ENCODE measurements at regions not wholly inside any gene's neighbourhood (a gene's known extent, or its start where the extent isn't known, plus 50 kb on each side); places are given as distances from the start of the nearest gene placed in this dataset.
A peak's percentile ranks its signal among the peaks of the same experiment; 100 is the strongest.

DNA sequence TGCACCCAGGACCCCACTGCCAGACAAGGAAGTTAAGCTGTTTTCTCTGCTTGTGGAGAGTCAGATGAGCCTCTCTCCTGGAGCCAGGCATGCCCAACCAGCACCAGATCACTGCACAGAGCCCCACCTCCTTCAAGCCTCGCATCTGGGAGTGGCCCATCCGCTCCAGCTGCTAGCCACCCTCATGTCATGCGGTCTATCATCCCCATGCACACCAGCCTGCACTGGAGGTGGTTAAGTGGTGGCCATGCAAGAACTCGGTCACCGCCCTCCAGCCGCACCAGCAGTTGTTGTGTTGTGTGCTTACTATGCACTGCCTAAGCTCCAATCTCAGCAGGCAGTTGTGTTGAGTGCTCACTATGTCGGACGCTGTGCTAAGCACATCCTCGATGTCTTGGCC is 177.9 kb upstream of the SLC14A2 start:
- ATAC-seq: no peak
- intact Hi-C loops (cut with DNase I): no loop called here

DNA sequence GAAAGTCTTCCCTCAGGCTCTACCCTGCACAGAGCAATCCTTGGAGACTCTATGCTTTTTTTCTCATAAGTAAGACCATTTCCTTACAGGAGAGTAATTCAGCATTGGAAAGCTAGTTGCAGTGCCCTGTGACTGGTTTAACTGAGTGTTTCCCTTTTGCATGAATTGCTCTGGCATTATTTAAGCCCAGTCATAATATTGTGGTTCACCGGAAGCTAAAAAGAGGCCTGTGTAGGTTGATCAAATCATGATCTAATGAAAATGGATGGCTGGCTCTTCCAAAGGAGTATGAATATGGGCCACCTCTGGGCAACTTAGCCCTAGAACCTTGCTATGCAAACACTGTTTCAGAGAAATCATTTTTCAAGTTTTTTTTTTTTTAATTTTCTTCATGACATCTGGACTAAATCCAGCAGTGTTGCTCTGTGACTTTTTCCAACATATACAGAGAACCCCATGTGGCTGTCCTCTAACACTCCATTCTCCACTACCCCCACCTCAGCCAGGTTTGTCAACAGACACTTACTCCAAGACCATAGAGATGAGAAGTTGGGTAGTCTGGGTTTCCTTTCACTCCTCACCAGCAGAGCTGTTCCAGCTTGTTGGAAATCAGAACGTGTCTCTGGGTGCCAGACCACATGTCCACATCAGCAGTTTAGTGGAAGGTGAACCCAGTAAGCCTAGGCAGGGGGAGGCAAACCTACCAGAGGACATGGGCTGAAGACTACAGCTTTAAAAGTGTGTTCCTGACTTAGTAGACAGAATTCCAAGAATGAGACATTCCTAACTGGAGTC is 175.2 kb upstream of the SLC14A2 start:
- DNase-seq (no peak), ATAC-seq (no peak)
- intact Hi-C loops (cut with DNase I): no loop called here

More for the DNA sequence above, 177.9 kb upstream of the SLC14A2 start:
- no peak for DNase-seq

DNA sequence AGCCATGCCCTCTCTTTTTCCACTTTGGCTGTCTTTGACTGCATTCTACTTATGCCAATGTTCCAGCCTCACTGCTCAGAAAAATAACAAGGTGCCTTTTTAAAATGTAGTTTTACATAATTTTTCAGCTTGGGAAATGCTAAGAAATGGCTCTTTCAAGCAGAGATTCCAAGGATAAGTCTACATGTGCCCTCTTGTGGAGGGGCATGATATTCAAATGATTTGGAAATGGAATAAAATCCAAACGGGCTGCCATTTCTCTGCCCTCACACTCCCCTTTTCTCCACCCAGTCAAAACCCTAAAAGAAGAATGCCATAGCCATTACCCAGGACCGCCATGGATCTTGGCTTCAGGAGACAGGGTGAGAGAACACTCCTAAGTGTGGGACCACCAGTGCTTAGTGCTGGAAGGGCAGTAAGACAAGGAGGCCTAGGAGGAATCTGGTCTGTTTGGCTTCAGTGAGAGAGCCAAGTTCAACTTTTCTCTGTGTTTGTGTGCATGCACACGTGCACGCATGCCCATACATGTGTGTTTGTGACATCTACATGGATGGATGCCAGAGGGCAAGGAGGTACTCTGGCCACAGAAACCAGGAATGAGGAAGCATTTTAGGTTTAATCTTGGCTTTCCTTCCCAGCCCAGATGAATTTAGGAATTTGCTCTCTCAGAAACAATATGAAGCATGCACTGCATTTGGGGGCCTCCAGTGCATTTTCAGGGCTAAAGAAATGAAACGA is 174.0 kb upstream of the SLC14A2 start:
- no peak for DNase-seq
- intact Hi-C loops (cut with DNase I): no loop called here
- ATAC-seq: no peak

DNA sequence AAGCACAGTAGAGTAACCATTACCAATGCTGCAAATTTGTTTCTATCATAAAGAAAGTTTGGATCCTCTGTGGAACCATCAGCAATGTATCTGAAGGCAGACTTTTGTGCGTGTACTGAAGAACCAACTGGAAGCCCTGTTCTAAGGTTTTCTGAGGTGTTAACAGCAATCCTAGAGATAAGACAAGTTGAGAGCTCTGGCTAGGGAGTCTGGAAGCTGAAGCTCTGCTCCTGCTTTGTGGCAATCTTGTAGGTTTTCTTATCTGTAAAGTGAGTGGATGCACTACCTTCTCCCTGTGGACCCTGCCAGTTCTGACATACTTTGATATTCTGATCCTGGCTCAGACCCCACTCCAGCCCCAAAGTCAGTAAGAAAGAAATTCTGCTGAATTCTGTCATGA is 171.2 kb upstream of the SLC14A2 start:
- intact Hi-C loops (cut with DNase I): no loop called here
- DNase-seq (no peak), ATAC-seq (peak in 1 of 2 donors; percentile 54)

DNA sequence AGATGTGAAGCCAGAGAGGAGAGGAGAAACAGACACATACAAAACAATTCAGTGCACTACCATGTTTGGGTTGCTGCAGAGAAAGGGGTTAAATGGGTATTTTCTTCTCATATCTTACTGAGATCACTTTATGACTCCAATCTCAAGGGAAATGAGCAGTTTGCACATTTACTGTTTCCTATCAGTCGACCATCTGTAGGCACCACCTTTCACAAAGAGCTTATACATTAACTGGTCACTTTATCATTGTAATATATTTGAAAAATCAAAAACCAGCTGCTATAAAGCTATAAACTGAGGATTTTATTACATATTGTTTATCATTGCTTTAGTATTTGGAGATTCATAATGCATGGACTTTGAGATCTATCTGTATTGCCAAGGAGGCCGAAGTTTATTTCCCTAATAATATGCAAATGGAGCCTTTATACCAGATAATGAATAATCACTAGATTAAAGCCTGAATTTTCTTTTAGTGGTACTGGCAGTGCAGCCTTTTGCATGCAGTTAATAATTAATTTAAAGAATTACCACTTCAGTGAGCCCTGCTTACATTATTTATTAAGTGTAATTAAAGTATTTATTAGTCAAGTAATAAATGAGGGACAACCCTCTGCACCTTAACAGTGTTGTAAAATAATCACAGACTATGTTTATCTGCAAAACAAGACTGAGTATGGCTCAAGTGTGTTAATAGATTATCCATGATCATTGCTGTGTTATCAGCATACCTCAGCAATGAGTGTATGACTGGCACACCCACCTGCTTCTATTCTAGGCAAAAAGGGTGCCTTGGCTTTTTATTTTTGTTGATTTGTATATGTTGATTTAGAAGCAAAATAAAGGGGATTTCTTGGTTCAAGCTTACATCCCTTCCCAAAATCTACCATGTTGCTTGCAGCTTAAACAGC is 167.7 kb upstream of the SLC14A2 start:
- DNase-seq (no peak), ATAC-seq (no peak)
- intact Hi-C loops (cut with DNase I): no loop called here

DNA sequence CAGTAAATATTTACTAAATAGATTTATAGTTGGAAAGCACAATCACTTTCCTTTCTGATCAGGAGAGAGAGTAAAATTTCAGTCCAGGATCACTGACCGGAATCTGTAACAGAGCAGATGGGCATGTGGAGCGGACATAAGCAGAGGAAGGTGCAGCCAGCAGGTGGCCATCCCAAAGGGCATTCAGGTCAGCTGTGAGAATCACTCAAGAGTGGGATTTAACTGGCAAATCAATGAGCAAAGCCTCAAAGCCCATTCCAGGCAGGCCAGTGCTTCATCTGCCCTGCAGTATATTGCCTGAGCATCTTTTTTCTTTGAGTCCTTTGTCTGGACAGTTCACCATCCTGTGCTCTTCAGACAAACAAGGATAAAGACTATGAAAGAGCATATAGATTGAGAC is 166.4 kb upstream of the SLC14A2 start:
- DNase-seq (no peak), ATAC-seq (no peak)
- intact Hi-C loops (cut with DNase I): no loop called here

DNA sequence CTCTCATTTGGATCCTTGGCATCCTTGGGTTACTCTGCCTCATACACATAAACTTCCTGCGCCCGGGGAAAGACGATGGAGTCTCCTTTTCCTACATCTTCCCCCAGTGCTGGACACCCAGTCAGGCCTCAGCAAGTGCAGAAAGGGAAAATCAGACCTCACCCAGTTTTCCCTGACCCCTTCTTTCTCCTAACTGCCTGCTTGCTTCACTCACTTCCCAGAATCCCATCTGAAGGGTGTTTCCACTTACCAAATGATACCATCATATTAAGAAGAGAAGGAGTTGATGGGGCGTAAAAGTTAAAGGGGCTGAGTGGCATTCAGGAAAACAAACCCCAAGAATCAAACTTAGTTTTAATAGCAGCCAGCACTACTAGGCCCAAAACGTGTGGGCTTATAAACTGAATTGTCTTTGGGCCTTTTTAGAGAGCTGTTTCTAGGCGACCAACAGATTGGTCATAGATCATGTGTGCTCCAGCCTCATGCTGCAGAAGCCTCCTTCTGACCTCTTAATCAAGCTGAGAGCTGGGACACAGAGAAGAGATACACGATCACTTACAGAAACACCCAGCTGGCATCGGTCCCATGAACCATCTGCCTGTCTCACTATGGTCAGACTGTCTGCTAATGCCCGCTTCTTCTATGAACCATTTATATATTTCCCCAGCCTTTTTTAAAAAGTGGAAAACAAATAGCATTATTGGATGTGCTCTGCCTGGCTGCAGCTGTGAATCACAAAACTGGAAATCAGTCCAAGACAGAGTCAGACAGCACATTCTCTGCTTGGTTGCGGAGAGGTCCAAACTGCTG is 165.7 kb upstream of the SLC14A2 start:
- peak; percentile 73 to 93 for ATAC-seq
- DNase-seq: peak; percentile 69
- intact Hi-C loops (cut with DNase I): no loop called here

DNA sequence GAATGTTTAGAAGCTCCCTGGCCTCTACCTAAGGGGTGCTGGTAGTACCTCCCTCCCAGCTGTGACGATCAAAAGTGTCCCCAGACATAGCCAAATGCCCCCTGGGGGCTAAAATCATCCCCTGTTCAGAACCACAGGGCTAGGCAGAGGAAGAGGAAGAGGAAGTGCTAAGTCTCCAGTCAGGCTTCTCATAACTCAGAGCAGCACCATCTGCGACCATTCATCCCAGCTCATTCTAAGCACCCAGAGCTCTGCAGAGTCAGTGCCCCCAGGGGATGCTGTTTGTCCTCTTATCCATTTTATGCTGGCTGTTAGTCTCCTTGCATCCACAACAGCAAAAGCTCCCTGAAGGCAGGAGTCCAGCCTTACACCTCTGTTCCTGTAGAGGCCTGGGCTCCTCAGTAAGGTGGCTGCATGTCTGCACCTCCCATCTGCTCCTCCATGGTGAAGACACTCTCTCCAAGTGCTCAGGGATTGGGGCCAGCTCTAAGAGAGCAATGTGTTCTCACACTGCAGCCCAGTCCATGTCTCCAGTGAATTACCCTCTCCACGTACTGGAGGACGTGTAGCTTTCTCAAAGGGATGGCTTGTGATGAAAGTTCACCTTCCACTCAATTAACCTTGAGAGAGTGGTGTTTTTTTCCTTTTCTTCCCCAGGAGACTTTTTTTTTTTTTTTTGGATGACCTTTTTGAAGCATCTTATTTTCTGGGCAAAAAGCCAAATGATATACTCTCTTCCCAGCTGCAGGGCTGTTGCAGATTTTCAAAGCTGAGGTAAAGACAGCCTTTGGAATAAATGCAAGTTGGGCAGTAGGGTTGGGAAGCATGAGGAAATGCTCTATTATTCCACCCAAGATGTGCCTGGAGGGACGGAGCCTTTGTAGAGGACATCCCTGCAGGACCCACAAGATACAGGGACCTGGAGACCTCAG is 158.9 kb upstream of the SLC14A2 start:
- intact Hi-C loops (cut with DNase I): no loop called here
- DNase-seq (no peak), ATAC-seq (peak; percentile 59 to 85)

DNA sequence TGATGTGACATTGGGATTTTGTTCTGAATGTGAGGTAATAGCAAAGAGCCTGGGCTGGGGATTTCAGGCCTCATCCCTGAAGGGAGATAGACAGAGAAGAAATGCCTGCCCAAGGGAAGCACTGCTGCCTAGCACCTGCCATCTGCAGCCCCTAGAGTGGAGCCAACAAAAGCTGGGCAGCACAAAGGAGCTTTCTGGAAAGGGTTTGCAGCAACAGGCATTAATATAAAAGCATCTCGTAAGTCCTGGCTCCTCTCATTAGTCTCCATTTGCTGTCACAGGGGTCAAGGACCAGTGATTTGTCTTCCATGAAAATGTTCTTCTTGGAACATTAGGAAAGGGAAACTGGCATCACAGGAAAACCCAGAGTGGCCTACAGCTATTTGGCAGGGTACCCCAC is 157.2 kb upstream of the SLC14A2 start:
- intact Hi-C loops (cut with DNase I): no loop called here
- ATAC-seq (no peak), DNase-seq (no peak)

DNA sequence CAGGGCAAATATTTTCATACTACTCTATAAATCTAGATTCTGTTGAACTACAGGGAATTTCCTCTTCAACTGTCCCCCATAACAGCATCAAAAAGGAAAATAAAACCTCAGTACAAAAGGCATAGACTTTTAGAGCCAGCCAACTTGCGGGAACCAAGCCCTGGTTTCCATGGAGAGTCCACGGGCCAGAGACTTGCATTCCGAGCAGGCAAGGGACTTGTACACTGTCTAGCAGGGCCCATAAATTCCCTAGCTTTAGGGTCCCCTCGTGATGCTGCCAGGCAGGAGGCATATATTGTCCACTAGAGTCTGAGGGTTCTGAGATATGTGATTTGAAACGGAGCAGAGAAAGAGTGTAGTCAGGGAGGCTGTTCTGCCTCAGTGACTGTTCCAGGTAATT is 153.1 kb upstream of the SLC14A2 start:
- intact Hi-C loops (cut with DNase I): no loop called here
- no peak for DNase-seq
- no peak for ATAC-seq

DNA sequence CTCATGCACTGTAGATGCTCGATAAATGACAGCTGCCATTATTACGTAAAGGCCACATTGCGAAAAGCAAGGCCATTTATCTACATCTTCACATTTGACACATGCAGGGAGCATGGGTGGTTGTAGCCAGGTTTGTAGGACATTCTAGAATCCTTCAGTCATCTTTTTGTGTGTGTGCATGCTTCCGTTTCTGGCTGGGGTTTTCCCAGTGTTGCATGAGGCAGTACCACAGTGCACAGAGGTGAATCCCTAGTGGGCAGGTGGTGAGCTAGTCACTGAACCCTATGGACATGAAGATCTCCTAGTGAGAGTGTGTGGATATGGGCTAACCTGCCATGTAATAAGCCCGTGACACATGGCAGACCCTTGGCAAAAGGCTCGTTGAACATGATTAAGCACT is 151.8 kb upstream of the SLC14A2 start:
- intact Hi-C loops (cut with DNase I): no loop called here
- DNase-seq: no peak
- ATAC-seq: no peak

DNA sequence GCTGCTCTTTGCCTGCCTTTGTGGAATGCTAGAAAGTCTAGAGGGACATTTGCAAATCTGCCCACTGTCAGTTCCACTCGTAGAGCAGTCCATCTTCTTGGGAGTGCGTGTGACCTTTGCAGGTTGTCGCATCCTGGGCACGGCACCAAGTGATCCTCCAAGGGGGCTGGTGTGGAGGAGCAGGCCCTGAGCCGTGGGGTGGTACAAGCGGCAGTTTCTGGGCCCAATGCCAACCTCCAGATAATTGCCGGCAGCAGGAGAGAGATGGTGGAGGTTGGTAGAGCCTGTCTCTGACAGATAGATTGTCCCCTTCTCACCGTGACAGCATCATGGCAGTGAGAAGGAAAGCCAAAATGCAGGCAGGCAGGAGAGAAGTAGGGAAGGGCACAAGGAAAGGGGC is 150.7 kb upstream of the SLC14A2 start:
- intact Hi-C loops (cut with DNase I): no loop called here
- peak; percentile 74 for DNase-seq
- ATAC-seq: peak; percentile 86 to 91

DNA sequence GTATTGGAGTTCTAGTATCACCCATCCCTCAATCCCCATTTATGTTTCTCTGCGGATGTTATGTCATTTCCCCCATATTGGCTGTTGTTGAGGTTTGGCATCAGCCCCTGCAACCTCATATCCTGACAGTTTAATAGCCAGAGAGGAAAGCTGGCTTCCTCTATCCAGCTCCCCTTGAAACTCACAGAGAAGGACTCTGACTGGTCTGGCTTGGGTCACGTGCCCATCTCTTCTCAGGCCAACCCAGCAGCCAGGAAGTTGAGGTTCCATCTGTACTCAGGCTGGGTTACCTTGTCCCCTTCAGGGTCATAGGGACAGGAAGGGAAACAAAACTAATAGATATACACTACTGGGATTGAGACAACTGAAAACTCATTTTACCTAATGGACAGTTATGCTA is 148.0 kb upstream of the SLC14A2 start:
- DNase-seq: no peak
- intact Hi-C loops (cut with DNase I): no loop called here
- ATAC-seq: no peak

DNA sequence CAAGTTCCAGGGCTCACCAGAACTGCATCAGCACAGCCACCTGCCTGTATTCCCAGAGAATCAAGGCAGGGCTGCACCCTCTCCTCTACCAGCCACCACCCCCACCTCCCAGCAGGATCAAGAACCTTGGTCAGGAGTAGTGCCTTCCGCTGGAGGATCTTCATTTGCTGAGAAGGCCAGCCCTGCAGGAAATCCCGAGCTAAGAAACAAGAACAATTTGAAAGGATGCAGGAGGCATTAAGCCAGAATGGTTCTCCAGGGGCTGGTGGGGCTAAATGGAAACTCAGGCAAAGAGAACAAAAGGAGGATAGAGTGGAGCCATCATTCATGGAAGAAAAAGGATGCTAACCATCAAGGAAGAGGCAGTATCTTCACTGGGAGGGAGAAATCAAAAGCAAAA is 147.3 kb upstream of the SLC14A2 start:
- DNase-seq (no peak), ATAC-seq (no peak)
- intact Hi-C loops (cut with DNase I): no loop called here

DNA sequence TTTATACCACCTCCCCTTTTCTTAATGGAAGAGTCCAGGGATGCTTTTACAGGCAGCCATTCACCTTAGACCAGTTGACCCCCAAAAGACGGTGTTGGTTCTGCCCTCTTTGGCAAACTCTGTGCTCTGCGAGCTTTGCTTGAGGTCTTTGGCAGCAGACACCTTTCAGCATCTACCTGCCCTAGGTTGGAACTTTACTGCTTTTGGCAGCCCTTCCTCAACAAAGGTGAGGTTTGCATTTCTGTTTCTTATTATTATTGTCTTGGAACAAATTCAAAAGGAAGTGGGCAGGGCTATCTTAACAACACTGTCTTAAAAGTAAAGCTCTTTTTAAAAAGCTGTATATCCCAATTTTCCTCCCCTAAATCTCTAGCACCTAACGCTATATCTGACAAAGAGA is 136.4 kb upstream of the SLC14A2 start:
- no peak for DNase-seq
- intact Hi-C loops (cut with DNase I): no loop called here
- no peak for ATAC-seq

DNA sequence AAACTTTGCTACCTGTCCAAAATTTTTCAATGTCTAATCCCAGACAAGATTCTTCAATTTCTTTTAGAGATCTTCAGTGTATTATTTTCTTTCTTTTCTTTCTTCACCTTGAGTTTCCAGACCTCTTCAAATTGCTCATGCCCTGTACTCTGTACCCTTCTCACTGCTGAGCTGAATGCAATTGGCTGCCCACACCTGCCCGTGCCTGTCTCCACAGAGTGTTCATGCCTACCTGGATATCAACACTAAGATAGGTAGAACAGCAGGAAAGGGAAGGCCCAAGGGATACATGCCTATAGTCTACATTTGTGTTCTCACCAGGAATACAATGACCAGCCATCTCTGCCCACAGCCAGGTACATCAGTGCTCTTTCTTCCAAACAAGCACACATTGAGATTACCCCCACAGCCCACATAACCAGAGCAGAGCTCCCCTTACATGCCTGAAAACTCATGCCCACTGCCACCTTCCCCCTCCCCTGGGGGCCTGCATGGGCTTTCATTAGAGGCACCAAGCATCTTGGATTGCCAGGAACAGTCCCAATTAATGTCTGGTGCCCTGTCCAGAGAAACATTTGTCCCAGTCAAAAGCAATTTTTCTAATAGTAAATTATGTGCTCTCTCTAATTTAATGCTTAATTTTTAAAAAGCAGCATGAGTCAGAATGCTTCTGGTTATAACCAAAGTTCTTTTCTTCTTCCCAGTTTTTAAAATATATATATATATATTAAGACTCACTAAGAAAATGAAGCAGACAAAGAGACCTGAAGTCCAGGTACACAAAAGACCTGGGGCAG is 134.9 kb upstream of the SLC14A2 start:
- ATAC-seq: no peak
- intact Hi-C loops (cut with DNase I): no loop called here

DNA sequence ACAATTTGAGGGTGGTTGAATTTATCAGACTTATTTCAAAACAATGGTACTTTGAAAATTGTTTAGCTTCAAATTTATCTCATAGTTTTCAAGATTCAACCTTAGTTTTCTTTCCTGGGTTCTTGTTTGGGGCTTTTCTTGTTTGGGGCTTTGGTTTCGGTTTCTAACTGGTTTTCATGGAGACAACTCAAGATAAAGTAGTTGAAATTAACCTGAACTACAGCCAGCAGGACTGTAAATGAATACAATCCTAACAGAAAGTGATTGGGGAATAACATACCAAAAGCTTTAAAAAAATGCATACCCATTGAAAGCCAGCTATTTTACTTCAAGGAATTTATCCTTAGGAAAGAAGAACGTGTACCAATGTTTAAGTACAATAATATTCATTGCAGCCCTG is 133.5 kb upstream of the SLC14A2 start:
- intact Hi-C loops (cut with DNase I): no loop called here
- no peak for ATAC-seq
- no peak for DNase-seq

More for the DNA sequence above, 134.9 kb upstream of the SLC14A2 start:
- DNase-seq: no peak

All from left cardiac atrium (tissue), 4 donors.